HUES6 (cell line): ENCODE measurements at regions not wholly inside any gene's neighbourhood (a gene's known extent, or its start where the extent isn't known, plus 50 kb on each side); places are given as distances from the start of the nearest gene placed in this dataset.

ENCODE experiments used
- H3K27ac ChIP-seq: 2 replicates; pipeline ENCODE4 v1.7.0; 2013; ENCODE audit warnings: low read depth, mild to moderate bottlenecking, low read length, inconsistent platforms
- H3K27me3 ChIP-seq: 2 replicates; pipeline ENCODE4 v1.6.1; 2013; ENCODE audit warnings: low read length; ENCODE audit not compliant: control insufficient read depth, insufficient read depth
- H3K36me3 ChIP-seq: 2 replicates; pipeline ENCODE4 v1.6.1; 2013; ENCODE audit warnings: low read length; ENCODE audit not compliant: control insufficient read depth, insufficient read depth
- H3K4me1 ChIP-seq: 2 replicates; pipeline ENCODE4 v1.6.1; 2013; ENCODE audit warnings: low read length; ENCODE audit not compliant: control insufficient read depth, insufficient read depth
- H3K4me3 ChIP-seq: 2 replicates; pipeline ENCODE4 v1.5.1; 2013; ENCODE audit warnings: low read depth, low read length
- H3K9ac ChIP-seq: one replicate; pipeline ENCODE4 v1.6.1; 2013; ENCODE audit warnings: mild to moderate bottlenecking, low read length
- H3K9me3 ChIP-seq: 2 replicates; pipeline ENCODE4 v1.6.1; 2013; ENCODE audit warnings: low read depth, low read length; ENCODE audit not compliant: control insufficient read depth, insufficient read depth

DNA sequence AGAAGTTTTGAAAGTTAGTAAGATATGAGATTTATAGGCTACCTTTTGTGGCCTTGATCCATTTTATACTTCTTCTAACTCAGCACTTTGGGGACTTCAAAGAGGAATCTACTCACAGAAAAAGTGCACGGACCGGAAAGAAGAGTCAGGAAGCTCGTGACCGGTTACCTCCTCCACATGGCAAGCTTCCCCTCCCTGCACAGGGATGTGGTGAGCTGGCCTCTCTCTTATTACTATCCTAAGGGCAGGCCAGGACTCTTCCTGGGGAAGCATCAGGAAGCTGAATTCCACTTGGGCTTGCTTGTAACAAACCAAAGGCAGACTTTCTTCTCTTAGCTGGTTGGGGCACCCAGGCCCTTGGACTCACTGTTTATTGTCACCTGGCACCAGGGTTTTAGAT lies 170.8 kb upstream of the GLI3 start:
- no peak overlapping the region for H3K27ac ChIP-seq
- no peaks in the 10 kb centered on the region for H3K36me3 ChIP-seq
- H3K4me1 ChIP-seq, result no peaks in the 10 kb centered on the region
- H3K27me3 ChIP-seq, result no peaks in the 10 kb centered on the region
- H3K9ac ChIP-seq, result no peak overlapping the region
- H3K9me3 ChIP-seq, result no peaks in the 10 kb centered on the region
- no peak overlapping the region for H3K4me3 ChIP-seq

DNA sequence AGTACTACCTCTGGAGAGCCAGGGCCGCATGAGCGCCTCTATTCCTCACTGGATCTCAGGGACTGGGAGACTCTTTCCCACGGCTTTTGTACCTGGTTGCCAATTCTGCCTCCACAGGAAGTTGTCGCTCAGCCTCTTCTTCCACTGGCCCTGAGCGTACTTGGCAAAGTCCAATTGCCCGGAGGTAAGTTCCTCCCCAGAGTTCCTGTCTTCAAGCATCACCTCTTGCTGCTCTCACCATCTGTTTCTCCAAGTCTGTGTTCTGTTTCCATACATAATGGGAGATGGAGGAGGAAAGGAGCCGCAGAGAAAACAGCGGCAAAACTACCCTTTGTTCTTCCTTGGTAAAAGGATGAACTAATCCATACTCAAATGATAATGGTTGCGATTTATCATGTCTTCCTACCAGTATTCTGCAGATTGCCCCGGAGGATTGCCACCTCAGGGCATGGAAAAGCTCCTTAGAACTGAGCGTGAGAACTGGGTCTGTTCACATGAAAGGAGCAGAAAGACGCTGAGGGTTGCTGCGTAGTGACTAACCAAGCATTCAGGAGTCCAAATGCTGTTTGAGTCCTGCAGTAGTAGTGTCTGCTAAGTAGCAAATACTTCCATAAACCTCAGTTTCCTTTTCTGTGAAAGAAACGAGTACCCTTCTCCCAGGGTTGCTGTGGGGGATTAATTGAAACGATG lies 170.2 kb upstream of the GLI3 start:
- Histone ChIP-seq H3K36me3 (no peaks in the 10 kb centered on the region), H3K27me3 (no peaks in the 10 kb centered on the region), H3K4me1 (no peaks in the 10 kb centered on the region), H3K4me3 (no peak overlapping the region), H3K27ac (no peak overlapping the region), H3K9ac (no peak overlapping the region), H3K9me3 (no peaks in the 10 kb centered on the region)

DNA sequence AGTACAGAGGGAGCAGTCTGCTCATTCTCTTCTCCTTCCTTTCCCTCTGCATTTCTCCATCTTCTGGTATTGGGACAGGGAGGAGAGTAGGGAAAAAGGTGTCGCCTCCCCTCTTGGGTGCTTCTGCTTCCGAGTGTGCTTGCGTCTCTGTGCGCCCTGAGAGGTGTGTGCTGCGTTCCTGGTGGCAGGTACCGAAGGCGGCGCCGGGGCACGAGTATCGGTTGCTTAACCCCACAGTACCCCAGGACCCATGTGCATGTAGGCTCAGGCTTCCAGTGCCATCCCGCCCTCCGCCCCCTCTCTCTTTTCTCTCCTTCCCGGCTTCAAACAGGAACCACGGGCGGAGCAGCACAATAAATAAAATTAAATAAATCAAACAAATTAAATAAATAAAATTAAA lies 169.3 kb upstream of the GLI3 start:
- Histone ChIP-seq H3K27ac (no peak overlapping the region), H3K27me3 (no peaks in the 10 kb centered on the region), H3K36me3 (no peaks in the 10 kb centered on the region), H3K4me1 (no peaks in the 10 kb centered on the region), H3K4me3 (no peak overlapping the region), H3K9me3 (no peaks in the 10 kb centered on the region), H3K9ac (no peak overlapping the region)

DNA sequence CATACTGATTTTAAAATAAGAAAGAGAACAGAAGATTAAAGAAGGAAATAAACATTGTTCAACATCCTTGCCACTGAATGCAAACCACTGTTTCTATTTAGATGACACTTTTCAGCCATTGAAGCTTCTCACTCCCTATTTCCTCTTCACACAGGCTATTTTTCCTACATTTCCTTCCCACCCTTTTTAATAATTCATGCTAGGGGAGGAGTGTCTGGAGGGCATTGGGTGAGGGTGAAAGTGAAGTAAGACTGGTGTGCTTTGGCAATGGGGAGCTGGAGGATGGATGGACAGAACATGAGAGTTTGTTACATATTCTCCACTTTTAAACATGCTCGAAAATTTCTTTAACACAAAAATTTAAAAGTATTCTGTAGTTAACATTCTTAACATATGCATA lies 168.8 kb upstream of the GLI3 start:
- H3K27ac ChIP-seq, result no peak overlapping the region
- H3K9ac ChIP-seq, result no peak overlapping the region
- no peaks in the 10 kb centered on the region for H3K9me3 ChIP-seq
- no peaks in the 10 kb centered on the region for H3K36me3 ChIP-seq
- no peaks in the 10 kb centered on the region for H3K4me1 ChIP-seq
- H3K27me3 ChIP-seq, result no peaks in the 10 kb centered on the region
- no peak overlapping the region for H3K4me3 ChIP-seq

DNA sequence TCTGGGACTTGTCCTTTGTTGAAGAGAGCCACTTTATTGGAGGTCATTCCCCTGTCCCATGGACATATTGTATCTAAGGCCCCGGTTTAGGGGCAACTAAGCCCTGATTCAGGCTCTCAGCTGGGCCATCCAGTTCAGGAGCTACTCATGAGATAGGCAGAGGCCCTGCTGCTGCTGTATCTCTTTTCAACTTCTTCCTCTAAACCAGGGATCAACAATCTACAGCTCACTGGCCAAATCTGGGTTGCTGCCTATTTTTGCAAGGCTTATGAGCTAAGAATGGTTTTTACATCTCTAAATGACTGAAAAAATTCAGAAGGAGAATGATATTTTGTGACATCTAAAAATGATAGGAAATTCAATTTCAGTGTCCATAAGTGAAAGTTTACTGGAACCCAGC lies 166.8 kb upstream of the GLI3 start:
- Histone ChIP-seq H3K27me3 (no peaks in the 10 kb centered on the region), H3K9ac (no peak overlapping the region), H3K27ac (no peak overlapping the region)

DNA sequence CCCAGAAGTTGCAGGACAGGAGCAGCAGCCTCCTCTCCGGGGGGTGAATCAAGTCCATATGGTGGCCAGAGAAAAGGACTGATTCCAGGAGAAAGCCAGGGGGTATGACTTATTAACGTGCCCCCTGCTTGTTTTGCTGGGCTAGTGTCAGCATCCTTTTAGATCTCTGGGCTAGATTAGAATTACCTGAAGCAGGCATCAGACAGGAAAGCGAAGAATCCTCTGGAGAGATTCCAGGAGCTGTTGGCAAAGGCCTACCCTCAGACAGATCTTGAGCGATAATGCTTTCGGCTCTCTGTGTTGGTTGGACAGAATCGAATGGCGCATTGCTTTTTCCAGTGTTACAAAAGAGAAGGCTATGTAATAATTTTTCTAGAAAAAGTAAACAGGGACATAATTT lies 164.0 kb upstream of the GLI3 start:
- Histone ChIP-seq H3K4me1 (no peaks in the 10 kb centered on the region), H3K36me3 (no peaks in the 10 kb centered on the region), H3K27ac (no peak overlapping the region), H3K4me3 (no peak overlapping the region), H3K27me3 (no peaks in the 10 kb centered on the region), H3K9me3 (no peaks in the 10 kb centered on the region), H3K9ac (no peak overlapping the region)

More for the DNA sequence above, 166.8 kb upstream of the GLI3 start:
- no peaks in the 10 kb centered on the region for H3K4me1 ChIP-seq
- H3K9me3 ChIP-seq, result no peaks in the 10 kb centered on the region
- H3K4me3 ChIP-seq, result no peak overlapping the region
- no peaks in the 10 kb centered on the region for H3K36me3 ChIP-seq

DNA sequence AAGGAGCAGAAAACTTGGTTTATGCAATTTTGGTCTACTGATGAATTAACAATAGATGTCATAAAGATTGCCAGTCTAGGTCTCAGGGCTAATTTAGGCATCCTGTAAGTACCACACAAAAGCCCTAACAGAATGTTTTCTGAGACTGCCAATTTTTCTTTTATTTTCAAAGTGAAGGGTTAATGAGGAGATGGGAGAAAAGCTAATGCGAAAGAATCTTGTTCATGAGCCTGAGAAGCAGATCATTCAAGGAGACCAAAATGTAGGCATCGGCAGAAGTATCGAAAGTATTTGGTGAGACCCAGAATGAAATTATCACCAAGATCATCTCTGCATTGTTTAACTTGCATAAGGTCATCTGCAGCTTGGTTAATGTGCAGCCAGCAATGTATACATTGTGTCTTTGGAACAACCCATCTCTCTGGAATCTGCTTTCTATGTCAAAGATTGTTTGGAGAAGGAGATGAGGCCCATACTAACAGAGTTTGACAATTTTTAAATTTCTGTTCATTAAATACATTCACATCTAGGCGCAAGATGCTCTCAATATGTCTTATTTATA lies 163.3 kb upstream of the GLI3 start:
- no peaks in the 10 kb centered on the region for H3K9me3 ChIP-seq

DNA sequence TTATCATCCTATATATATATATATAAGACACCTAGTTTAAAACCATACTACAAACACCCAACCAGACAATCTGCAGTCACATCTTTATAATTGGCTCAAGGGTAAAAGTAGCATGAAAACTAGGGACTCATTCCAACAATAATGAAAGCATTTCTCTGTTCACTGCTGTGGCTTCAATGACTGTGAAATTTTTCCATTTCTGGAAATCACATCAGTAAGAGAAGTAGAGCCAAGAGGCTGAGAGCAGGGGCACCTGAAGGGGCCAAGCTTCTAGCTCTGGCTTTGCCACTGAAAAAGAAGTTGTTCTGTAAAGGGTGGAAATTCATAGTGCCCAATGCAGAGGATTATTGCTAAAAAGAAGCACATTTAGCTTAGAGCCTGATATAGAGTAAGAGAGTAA lies 158.6 kb upstream of the GLI3 start:
- Histone ChIP-seq H3K9ac (no peak overlapping the region), H3K27me3 (no peaks in the 10 kb centered on the region), H3K9me3 (no peaks in the 10 kb centered on the region), H3K36me3 (no peaks in the 10 kb centered on the region), H3K4me3 (no peak overlapping the region), H3K4me1 (no peaks in the 10 kb centered on the region), H3K27ac (no peak overlapping the region)

More for the DNA sequence above, 163.3 kb upstream of the GLI3 start:
- Histone ChIP-seq H3K27ac (no peak overlapping the region), H3K4me3 (no peak overlapping the region), H3K27me3 (no peaks in the 10 kb centered on the region), H3K9ac (no peak overlapping the region), H3K4me1 (no peaks in the 10 kb centered on the region), H3K36me3 (no peaks in the 10 kb centered on the region)

DNA sequence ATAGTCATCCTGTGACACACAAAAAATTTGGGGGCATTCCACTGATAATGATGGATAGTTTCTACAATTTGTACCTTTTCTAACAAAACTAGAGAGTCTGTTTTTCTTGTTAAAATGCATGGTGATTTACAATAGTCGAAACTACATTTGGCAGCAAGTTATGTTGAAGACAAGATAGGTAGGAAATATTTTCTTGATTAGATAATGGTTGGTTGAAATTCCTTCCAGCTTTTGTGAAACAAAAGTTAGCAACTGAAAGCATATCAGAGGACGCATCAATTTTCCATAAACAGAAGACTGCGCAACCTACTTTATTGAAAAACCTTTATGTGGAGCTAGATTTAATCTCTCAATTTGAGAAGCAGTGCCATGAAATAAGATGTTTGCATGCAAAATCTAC lies 155.8 kb upstream of the GLI3 start:
- Histone ChIP-seq H3K27me3 (no peaks in the 10 kb centered on the region), H3K4me1 (no peaks in the 10 kb centered on the region), H3K9ac (no peak overlapping the region), H3K9me3 (no peaks in the 10 kb centered on the region), H3K27ac (no peak overlapping the region), H3K4me3 (no peak overlapping the region), H3K36me3 (no peaks in the 10 kb centered on the region)

DNA sequence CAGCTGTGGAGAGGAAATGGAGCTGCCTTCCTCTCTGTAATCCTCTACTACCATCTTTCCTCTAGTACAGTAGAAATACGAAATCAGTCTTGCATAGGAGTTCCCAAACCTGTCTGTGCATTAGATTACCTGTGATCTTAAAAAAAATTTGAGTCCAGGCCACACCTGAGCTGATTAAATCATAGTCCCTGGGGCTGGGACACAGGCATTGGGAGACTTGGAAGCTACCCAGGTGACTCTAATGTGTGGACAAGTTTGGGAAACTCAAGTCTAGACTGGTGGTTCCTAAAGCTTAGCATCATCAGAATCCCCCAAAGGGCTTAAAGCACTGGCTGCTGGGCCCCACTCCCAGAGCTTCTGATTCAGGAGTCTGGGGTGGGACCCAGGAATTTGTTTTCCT lies 152.7 kb upstream of the GLI3 start:
- Histone ChIP-seq H3K4me1 (no peaks in the 10 kb centered on the region), H3K4me3 (no peak overlapping the region), H3K27me3 (no peaks in the 10 kb centered on the region), H3K36me3 (no peaks in the 10 kb centered on the region), H3K9me3 (no peaks in the 10 kb centered on the region), H3K27ac (no peak overlapping the region), H3K9ac (no peak overlapping the region)

DNA sequence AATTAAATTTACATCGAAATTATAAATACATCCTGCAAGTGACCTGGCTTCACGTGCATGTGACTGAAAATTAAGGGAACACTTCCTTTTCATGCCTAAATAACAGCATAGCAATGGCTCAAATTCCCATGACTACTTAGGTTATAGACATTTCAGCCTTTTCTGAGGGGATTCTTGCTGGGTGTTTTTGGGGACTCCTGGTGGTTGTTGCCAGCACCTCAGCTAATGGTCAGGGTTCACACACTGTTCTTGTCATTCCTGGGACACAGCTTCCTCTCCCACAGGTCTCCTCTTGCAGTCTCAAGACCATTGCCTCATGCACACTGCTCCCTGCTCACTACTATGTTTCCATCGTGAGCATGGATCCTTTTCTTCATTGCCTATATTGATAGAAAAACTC lies 148.9 kb upstream of the GLI3 start:
- Histone ChIP-seq H3K4me1 (no peaks in the 10 kb centered on the region), H3K9ac (no peak overlapping the region)

More for the DNA sequence above, 148.9 kb upstream of the GLI3 start:
- no peak overlapping the region for H3K27ac ChIP-seq
- no peaks in the 10 kb centered on the region for H3K36me3 ChIP-seq
- no peaks in the 10 kb centered on the region for H3K9me3 ChIP-seq
- no peaks in the 10 kb centered on the region for H3K27me3 ChIP-seq
- H3K4me3 ChIP-seq, result no peak overlapping the region
